H9 (cell line): ENCODE measurements at regions not wholly inside any gene's neighbourhood (a gene's known extent, or its start where the extent isn't known, plus 50 kb on each side); places are given as distances from the start of the nearest gene placed in this dataset.

Source experiments
- DNase-seq: peaks from one replicate; pipeline ENCODE4 v3.0.0-alpha.2; 2017
- H2AFZ ChIP-seq: one replicate; pipeline ENCODE4 v1.6.1; 2013; ENCODE audit warnings: mild to moderate bottlenecking, low read length, control low read depth, moderate library complexity
- H2AK5ac ChIP-seq: 2 replicates; pipeline ENCODE4 v1.6.1; 2013; ENCODE audit warnings: low read length, control low read depth, mixed read lengths; ENCODE audit not compliant: insufficient read length
- H2BK120ac ChIP-seq: one replicate; pipeline ENCODE4 v1.6.1; 2013; ENCODE audit warnings: low read depth, mild to moderate bottlenecking, low read length, control low read depth, inconsistent platforms; ENCODE audit not compliant: poor library complexity, severe bottlenecking
- H2BK12ac ChIP-seq: 2 replicates; pipeline ENCODE4 v1.6.1; 2013; ENCODE audit warnings: low read length, control low read depth, mixed read lengths, low read depth; ENCODE audit not compliant: insufficient read length
- H2BK15ac ChIP-seq: 2 replicates; pipeline ENCODE4 v1.6.1; 2013; ENCODE audit warnings: low read depth, low read length, control low read depth
- H2BK20ac ChIP-seq: one replicate; pipeline ENCODE4 v1.6.1; 2013; ENCODE audit warnings: low read depth, mild to moderate bottlenecking, low read length, control low read depth, inconsistent platforms; ENCODE audit not compliant: poor library complexity, severe bottlenecking
- H2BK5ac ChIP-seq: 2 replicates; pipeline ENCODE4 v1.6.1; 2013; ENCODE audit warnings: low read length, control low read depth, mixed read lengths; ENCODE audit not compliant: insufficient read length
- H3K14ac ChIP-seq: 2 replicates; pipeline ENCODE4 v1.6.1; 2013; ENCODE audit warnings: low read length, control low read depth; ENCODE audit not compliant: insufficient read depth
- H3K18ac ChIP-seq: 2 replicates; pipeline ENCODE4 v1.6.1; 2013; ENCODE audit warnings: low read depth, mild to moderate bottlenecking, mixed read lengths, low read length, control low read depth; ENCODE audit not compliant: insufficient read length
- H3K23ac ChIP-seq: 2 replicates; pipeline ENCODE4 v1.6.1; 2013; ENCODE audit warnings: low read length, control low read depth, mixed read lengths, low read depth; ENCODE audit not compliant: insufficient read length
- H3K23me2 ChIP-seq: 2 replicates; pipeline ENCODE4 v1.6.1; 2013; ENCODE audit warnings: low read depth, mild to moderate bottlenecking, mixed read lengths, low read length, control low read depth; ENCODE audit not compliant: insufficient read length, poor library complexity, severe bottlenecking
- H3K27ac ChIP-seq: 2 replicates; pipeline ENCODE4 v1.5.1; 2013; ENCODE audit warnings: low read length, control low read depth, mixed read lengths, low read depth; ENCODE audit not compliant: insufficient read length
- H3K27me3 ChIP-seq: 2 replicates; pipeline ENCODE4 v1.6.1; 2013; ENCODE audit warnings: low read length, control low read depth, inconsistent platforms; ENCODE audit not compliant: insufficient read depth
- H3K4ac ChIP-seq: 2 replicates; pipeline ENCODE4 v1.6.1; 2013; ENCODE audit warnings: low read depth, mild to moderate bottlenecking, control low read depth, inconsistent platforms, low read length, moderate library complexity
- H3K4me1 ChIP-seq: 2 replicates; pipeline ENCODE4 v1.6.1; 2013; ENCODE audit warnings: low read length, control low read depth, inconsistent platforms; ENCODE audit not compliant: insufficient read depth
- H3K4me2 ChIP-seq: 2 replicates; pipeline ENCODE4 v1.6.1; 2013; ENCODE audit warnings: low read length, control low read depth, mixed read lengths; ENCODE audit not compliant: insufficient read length, insufficient read depth
- H3K56ac ChIP-seq: 2 replicates; pipeline ENCODE4 v1.6.1; 2013; ENCODE audit warnings: low read depth, mild to moderate bottlenecking, mixed read lengths, low read length, control low read depth; ENCODE audit not compliant: insufficient read length
- H3K79me1 ChIP-seq: 2 replicates; pipeline ENCODE4 v1.6.1; 2013; ENCODE audit warnings: low read depth, mild to moderate bottlenecking, moderate library complexity, low read length, control low read depth, inconsistent platforms; ENCODE audit not compliant: insufficient read depth, poor library complexity, severe bottlenecking
- H3K79me2 ChIP-seq: 2 replicates; pipeline ENCODE4 v1.6.1; 2013; ENCODE audit warnings: low read length, control low read depth, inconsistent platforms; ENCODE audit not compliant: insufficient read depth
- H3K9ac ChIP-seq: 2 replicates; pipeline ENCODE4 v1.6.1; 2013; ENCODE audit warnings: low read length, control low read depth, mixed read lengths; ENCODE audit not compliant: insufficient read length; ENCODE audit errors: extremely low read depth
- H3K9me3 ChIP-seq: one replicate; pipeline ENCODE4 v1.6.1; 2013; ENCODE audit warnings: low read depth, low read length, inconsistent platforms; ENCODE audit not compliant: control insufficient read depth
- H3T11ph ChIP-seq: one replicate; pipeline ENCODE4 v1.6.1; 2013; ENCODE audit warnings: mild to moderate bottlenecking, low read length, control low read depth, inconsistent platforms
- H4K20me1 ChIP-seq: one replicate; pipeline ENCODE4 v1.6.1; 2013; ENCODE audit not compliant: control insufficient read depth, insufficient read length, insufficient read depth
- H4K5ac ChIP-seq: 2 replicates; pipeline ENCODE4 v1.6.1; 2013; ENCODE audit warnings: low read depth, mild to moderate bottlenecking, mixed read lengths, low read length, control low read depth; ENCODE audit not compliant: insufficient read length
- H4K8ac ChIP-seq: replicated peaks from 2 replicates; pipeline ENCODE4 v1.6.1; 2013; ENCODE audit warnings: low read length, control low read depth, mixed read lengths, low read depth; ENCODE audit not compliant: insufficient read length
- H4K91ac ChIP-seq: 2 replicates; pipeline ENCODE4 v1.6.1; 2013; ENCODE audit warnings: low read depth, mild to moderate bottlenecking, moderate library complexity, mixed read lengths, low read length, control low read depth; ENCODE audit not compliant: insufficient read length
- H3K27ac Mint-ChIP-seq, 3 experiments: 2 replicates in 2 of 3; 3 replicates in 1 of 3; pipeline ENCODE4 v1.8.0; 2020 to 2021; ENCODE audit warnings: mixed read lengths in 3 of 3, mild to moderate bottlenecking in 1 of 3, moderate library complexity in 1 of 3
- H3K27me3 Mint-ChIP-seq: 2 replicates; pipeline ENCODE4 v1.8.0; 2021; ENCODE audit warnings: low read depth, mild to moderate bottlenecking, moderate library complexity, mixed read lengths
- H3K36me3 Mint-ChIP-seq, 3 experiments: 2 replicates in 2 of 3; 3 replicates in 1 of 3; pipeline ENCODE4 v1.8.0; 2020 to 2021; ENCODE audit warnings: low read depth in 3 of 3, mixed read lengths in 3 of 3; ENCODE audit not compliant: insufficient read depth in 1 of 3
- H3K4me1 Mint-ChIP-seq, 2 experiments: 2 replicates each; pipeline ENCODE4 v1.8.0; 2020; ENCODE audit warnings: mixed read lengths in 2 of 2
- H3K4me3 Mint-ChIP-seq, 2 experiments: 2 replicates in 1 of 2; 3 replicates in 1 of 2; pipeline ENCODE4 v1.8.0; 2020 to 2021; ENCODE audit warnings: mild to moderate bottlenecking in 2 of 2, mixed read lengths in 2 of 2, moderate library complexity in 1 of 2
- H3K9me3 Mint-ChIP-seq, 2 experiments: 2 replicates in 1 of 2; 3 replicates in 1 of 2; pipeline ENCODE4 v1.8.0; 2020; ENCODE audit warnings: mild to moderate bottlenecking in 2 of 2, mixed read lengths in 2 of 2, moderate library complexity in 1 of 2
- WGBS: extraction: QIAGEN DNeasy Blood & Tissue Kit; methylation state at CpG from one replicate; pipeline ENCODE4 v1.1.7; 2013; ENCODE audit warnings: missing lambda C conversion rate, low lambda C conversion rate, mixed read lengths; ENCODE audit not compliant: insufficient read length; ENCODE audit errors: extremely low coverage; 5-methylcytosine and 5-hydroxymethylcytosine counted together
- TF ChIP-seq, protein P1 (sequence below): fragments of 200-600 bp; sonication (generic); conservative IDR thresholded peaks from 3 replicates; pipeline ENCODE4 v1.8.0; 2021; ENCODE audit warnings: antibody characterized with exemption, mild to moderate bottlenecking

DNA sequence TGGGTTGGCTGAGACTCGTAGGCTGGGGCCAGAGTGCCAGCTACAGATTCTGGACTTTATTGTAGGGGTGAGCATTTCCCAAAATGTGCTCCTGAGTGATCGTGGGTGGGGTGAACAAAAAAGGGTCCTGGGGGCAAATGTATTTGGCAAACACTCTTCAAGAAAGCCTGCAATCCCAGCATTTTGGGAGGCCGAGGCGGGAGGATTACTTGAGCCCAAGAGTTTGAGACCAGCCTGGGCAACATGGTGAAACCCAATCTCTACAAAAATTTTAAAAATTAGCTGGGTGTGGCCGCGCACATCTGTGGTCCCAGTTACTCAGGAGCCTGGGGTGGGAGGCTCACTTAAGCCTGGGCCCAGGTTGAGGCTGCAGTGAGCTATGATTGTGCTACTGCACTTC is 55.5 kb upstream of the CDKN2AIPNL start:
- no peak overlapping the region for H3K4ac ChIP-seq
- H3T11ph ChIP-seq = no peak overlapping the region
- no peaks in the 10 kb centered on the region for H3K9me3 ChIP-seq
- H3K36me3 Mint-ChIP-seq = peaks cover 0 to 6% (median 2%) of the 10 kb centered on the region in 3 experiments; a peak in 6 of 7 replicates
- H4K20me1 ChIP-seq = no peaks in the 10 kb centered on the region
- H4K5ac ChIP-seq = no peak overlapping the region
- H4K8ac ChIP-seq = no peak overlapping the region
- H3K4me2 ChIP-seq = peak overlapping the region; percentile 84
- H3K27me3 Mint-ChIP-seq = no peaks in the 10 kb centered on the region; the same call in 1 of the 2 replicates
- peak overlapping the region; percentile 74 to 95 (median 92); a peak in 6 of 7 replicates for H3K27ac Mint-ChIP-seq
- WGBS = no CpG with 5 or more reads among the region's 6 CpGs
- no peak overlapping the region for H3K27ac ChIP-seq
- H3K4me3 Mint-ChIP-seq = peak overlapping the region; percentile 80 to 87
- H4K91ac ChIP-seq = no peak overlapping the region
- no peak overlapping the region for H2AK5ac ChIP-seq
- TF ChIP-seq, protein P1, sequence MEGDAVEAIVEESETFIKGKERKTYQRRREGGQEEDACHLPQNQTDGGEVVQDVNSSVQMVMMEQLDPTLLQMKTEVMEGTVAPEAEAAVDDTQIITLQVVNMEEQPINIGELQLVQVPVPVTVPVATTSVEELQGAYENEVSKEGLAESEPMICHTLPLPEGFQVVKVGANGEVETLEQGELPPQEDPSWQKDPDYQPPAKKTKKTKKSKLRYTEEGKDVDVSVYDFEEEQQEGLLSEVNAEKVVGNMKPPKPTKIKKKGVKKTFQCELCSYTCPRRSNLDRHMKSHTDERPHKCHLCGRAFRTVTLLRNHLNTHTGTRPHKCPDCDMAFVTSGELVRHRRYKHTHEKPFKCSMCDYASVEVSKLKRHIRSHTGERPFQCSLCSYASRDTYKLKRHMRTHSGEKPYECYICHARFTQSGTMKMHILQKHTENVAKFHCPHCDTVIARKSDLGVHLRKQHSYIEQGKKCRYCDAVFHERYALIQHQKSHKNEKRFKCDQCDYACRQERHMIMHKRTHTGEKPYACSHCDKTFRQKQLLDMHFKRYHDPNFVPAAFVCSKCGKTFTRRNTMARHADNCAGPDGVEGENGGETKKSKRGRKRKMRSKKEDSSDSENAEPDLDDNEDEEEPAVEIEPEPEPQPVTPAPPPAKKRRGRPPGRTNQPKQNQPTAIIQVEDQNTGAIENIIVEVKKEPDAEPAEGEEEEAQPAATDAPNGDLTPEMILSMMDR = no peak
- no peak overlapping the region for H3K14ac ChIP-seq
- peaks cover 8% of the 10 kb centered on the region for H3K23me2 ChIP-seq
- no peak overlapping the region for H2BK12ac ChIP-seq
- H3K23ac ChIP-seq = no peak overlapping the region
- no peak overlapping the region for H2AFZ ChIP-seq
- no peak overlapping the region for H3K9ac ChIP-seq
- peaks cover 4% of the 10 kb centered on the region; the same call in 1 of the 2 replicates for H3K4me1 ChIP-seq
- no peaks in the 10 kb centered on the region for H3K79me1 ChIP-seq
- H3K9me3 Mint-ChIP-seq = peaks cover 3 to 7% of the 10 kb centered on the region in 2 experiments; a peak in 4 of 5 replicates
- no peak overlapping the region for H2BK120ac ChIP-seq
- H3K79me2 ChIP-seq = no peaks in the 10 kb centered on the region
- no peak overlapping the region for H3K56ac ChIP-seq
- no peak overlapping the region for H3K18ac ChIP-seq
- H2BK5ac ChIP-seq = no peak overlapping the region
- H2BK20ac ChIP-seq = no peak overlapping the region
- H3K27me3 ChIP-seq = no peaks in the 10 kb centered on the region
- H3K4me1 Mint-ChIP-seq = peaks cover 14 to 19% of the 10 kb centered on the region in 2 experiments
- no peak for DNase-seq
- H2BK15ac ChIP-seq = no peak overlapping the region
